AG09309 (cell line): ENCODE measurements at regions not wholly inside any gene's neighbourhood (a gene's known extent, or its start where the extent isn't known, plus 50 kb on each side); places are given as distances from the start of the nearest gene placed in this dataset.

ENCODE experiments used
- DNase-seq: peaks from one replicate; pipeline ENCODE4 v3.0.0-alpha.2; 2010; ENCODE audit warnings: low read depth
- H3K4me3 ChIP-seq: 2 replicates; pipeline ENCODE4 v1.5.1; 2011; ENCODE audit warnings: mild to moderate bottlenecking, low read depth, low read length, moderate library complexity; ENCODE audit not compliant: control insufficient read depth
- TF ChIP-seq, protein P1 (sequence below): IDR thresholded peaks from 2 replicates; pipeline ENCODE4 v1.5.1; 2011; ENCODE audit warnings: mild to moderate bottlenecking, low read depth, low read length, inconsistent platforms; ENCODE audit not compliant: insufficient read depth, control insufficient read depth; ENCODE audit errors: missing control alignments

- no peak overlapping the region for H3K4me3 ChIP-seq
- DNase-seq: no peak
- TF ChIP-seq, protein P1, sequence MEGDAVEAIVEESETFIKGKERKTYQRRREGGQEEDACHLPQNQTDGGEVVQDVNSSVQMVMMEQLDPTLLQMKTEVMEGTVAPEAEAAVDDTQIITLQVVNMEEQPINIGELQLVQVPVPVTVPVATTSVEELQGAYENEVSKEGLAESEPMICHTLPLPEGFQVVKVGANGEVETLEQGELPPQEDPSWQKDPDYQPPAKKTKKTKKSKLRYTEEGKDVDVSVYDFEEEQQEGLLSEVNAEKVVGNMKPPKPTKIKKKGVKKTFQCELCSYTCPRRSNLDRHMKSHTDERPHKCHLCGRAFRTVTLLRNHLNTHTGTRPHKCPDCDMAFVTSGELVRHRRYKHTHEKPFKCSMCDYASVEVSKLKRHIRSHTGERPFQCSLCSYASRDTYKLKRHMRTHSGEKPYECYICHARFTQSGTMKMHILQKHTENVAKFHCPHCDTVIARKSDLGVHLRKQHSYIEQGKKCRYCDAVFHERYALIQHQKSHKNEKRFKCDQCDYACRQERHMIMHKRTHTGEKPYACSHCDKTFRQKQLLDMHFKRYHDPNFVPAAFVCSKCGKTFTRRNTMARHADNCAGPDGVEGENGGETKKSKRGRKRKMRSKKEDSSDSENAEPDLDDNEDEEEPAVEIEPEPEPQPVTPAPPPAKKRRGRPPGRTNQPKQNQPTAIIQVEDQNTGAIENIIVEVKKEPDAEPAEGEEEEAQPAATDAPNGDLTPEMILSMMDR: no peak
Measured at GRCh38 chr2:16016282-16016681, 75.9 kb downstream of the MYCN start.

DNA sequence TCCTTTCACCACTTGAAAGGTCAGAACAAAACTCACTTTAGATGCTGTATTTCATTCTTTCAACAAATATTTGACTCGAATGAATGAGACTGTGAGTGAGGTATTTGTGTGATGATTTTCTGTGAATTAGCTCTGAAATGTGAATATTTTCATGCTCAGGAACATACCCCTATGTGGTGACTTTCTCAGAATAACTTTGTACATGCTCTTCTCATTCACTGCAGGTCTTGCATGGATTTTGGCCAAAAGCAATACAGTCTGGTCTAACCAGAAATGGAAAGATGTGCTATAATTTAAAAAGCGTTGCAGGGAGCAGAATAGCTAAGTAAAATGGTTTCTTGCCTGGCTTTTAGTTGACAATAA, 75.5 kb downstream of the MYCN start:
- no peak overlapping the region for H3K4me3 ChIP-seq
- TF ChIP-seq, protein P1: no peak
- no peak for DNase-seq

GRCh38 chr2:16015210-16015902, 75.0 kb downstream of the MYCN start:
- TF ChIP-seq, protein P1: no peak

GRCh38 chr2:16014802-16015201, 74.5 kb downstream of the MYCN start:
- no peak for DNase-seq
- TF ChIP-seq, protein P1: no peak
- H3K4me3 ChIP-seq: no peak overlapping the region

More at GRCh38 chr2:16015210-16015902, 75.0 kb downstream of the MYCN start:
- DNase-seq: no peak
- H3K4me3 ChIP-seq: no peak overlapping the region

GRCh38 chr2:16014041-16014787, 73.9 kb downstream of the MYCN start:
- H3K4me3 ChIP-seq: no peak overlapping the region
- no peak for DNase-seq
- TF ChIP-seq, protein P1: no peak

DNA sequence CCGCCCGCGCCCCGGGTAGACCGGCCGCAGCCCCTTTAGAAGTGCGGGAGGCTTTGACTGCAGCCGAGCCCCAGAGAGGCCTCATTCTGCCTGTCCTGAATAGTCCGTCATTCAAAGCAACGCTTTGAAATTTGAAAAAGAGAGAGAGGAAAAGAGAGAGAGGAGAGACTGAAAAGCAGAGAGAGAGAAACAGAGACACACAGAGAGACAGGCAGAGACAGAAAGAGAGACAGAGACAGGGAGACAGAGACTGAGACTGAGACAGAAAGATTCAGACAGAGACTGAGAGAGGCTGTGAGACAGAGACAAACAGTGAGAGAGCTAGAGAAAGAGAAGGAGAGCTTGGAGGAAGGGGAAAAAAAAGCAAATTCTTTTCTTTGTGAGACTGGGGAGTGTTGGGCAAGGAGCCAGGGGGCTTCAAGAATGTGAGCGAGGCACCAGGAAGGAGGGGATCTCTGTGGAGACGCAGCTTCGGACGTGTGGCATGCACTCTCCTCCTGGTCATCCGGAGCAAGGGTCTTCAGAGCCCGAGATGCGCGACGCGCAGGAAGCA, 73.1 kb downstream of the MYCN start:
- DNase-seq: no peak
- H3K4me3 ChIP-seq: no peak overlapping the region
- TF ChIP-seq, protein P1: no peak
